H1 (cell line): ENCODE measurements at regions not wholly inside any gene's neighbourhood (a gene's known extent, or its start where the extent isn't known, plus 50 kb on each side); places are given as distances from the start of the nearest gene placed in this dataset.

ENCODE experiments used
- BACH1 ChIP-seq: IDR thresholded peaks from 2 replicates; pipeline ENCODE4 v1.6.1; 2012; ENCODE audit warnings: low read length, improper control_type of control experiment
- CEBPB ChIP-seq: IDR thresholded peaks from 2 replicates; pipeline ENCODE4 v1.6.1; 2012; ENCODE audit warnings: low read depth, low read length
- CHD1 ChIP-seq: IDR thresholded peaks from 2 replicates; pipeline ENCODE4 v1.6.1; 2012; ENCODE audit warnings: low read depth, low read length, improper control_type of control experiment
- CHD2 ChIP-seq: IDR thresholded peaks from 2 replicates; pipeline ENCODE4 v1.6.1; 2012; ENCODE audit warnings: low read length, improper control_type of control experiment
- EP300 ChIP-seq, 2 experiments: IDR thresholded peaks; 1 replicate in 1 of 2; 2 replicates in 1 of 2; pipeline ENCODE4 v1.6.1; 2011 to 2012; ENCODE audit warnings: low read depth in 2 of 2, low read length in 2 of 2, mild to moderate bottlenecking in 2 of 2, borderline replicate concordance in 1 of 2, inconsistent platforms in 1 of 2, moderate library complexity in 1 of 2
- EZH2 ChIP-seq: fragments of 200-600 bp; sonication (generic); IDR thresholded peaks from 2 replicates; pipeline ENCODE4 v1.7.1; 2012; ENCODE audit warnings: low read depth, mild to moderate bottlenecking, moderate library complexity, low read length, inconsistent platforms; ENCODE audit not compliant: severe bottlenecking
- POLR2A ChIP-seq, 2 experiments: IDR thresholded peaks; 1 replicate in 1 of 2; 2 replicates in 1 of 2; pipeline ENCODE4 v1.6.1; 2011; ENCODE audit warnings: low read depth in 2 of 2, low read length in 2 of 2, mild to moderate bottlenecking in 2 of 2; ENCODE audit errors: control extremely low read depth in 1 of 2
- SIX5 ChIP-seq: IDR thresholded peaks from 2 replicates; pipeline ENCODE4 v1.6.1; 2011; ENCODE audit warnings: mild to moderate bottlenecking, low read depth, low read length
- SRF ChIP-seq: IDR thresholded peaks from 2 replicates; pipeline ENCODE4 v1.6.1; 2011; ENCODE audit warnings: mild to moderate bottlenecking, low read depth, low read length, moderate library complexity
- YY1 ChIP-seq: IDR thresholded peaks from 2 replicates; pipeline ENCODE4 v1.6.1; 2011; ENCODE audit warnings: low read depth, mild to moderate bottlenecking, low read length
- TF ChIP-seq, protein P1 (sequence below), 3 experiments: IDR thresholded peaks; 1 replicate in 2 of 3; 2 replicates in 1 of 3; pipeline versions ENCODE4 v1.5.1 to v1.6.1; 2011; ENCODE audit warnings: low read length in 3 of 3, mild to moderate bottlenecking in 3 of 3, inconsistent platforms in 2 of 3, low read depth in 1 of 3, moderate library complexity in 1 of 3; ENCODE audit not compliant: insufficient read depth in 1 of 3; ENCODE audit errors: control extremely low read depth in 1 of 3
- TF ChIP-seq, protein P2 (sequence below): IDR thresholded peaks from 2 replicates; pipeline ENCODE4 v1.6.1; 2011; ENCODE audit warnings: low read depth, mild to moderate bottlenecking, low read length; ENCODE audit not compliant: insufficient read depth

DNA sequence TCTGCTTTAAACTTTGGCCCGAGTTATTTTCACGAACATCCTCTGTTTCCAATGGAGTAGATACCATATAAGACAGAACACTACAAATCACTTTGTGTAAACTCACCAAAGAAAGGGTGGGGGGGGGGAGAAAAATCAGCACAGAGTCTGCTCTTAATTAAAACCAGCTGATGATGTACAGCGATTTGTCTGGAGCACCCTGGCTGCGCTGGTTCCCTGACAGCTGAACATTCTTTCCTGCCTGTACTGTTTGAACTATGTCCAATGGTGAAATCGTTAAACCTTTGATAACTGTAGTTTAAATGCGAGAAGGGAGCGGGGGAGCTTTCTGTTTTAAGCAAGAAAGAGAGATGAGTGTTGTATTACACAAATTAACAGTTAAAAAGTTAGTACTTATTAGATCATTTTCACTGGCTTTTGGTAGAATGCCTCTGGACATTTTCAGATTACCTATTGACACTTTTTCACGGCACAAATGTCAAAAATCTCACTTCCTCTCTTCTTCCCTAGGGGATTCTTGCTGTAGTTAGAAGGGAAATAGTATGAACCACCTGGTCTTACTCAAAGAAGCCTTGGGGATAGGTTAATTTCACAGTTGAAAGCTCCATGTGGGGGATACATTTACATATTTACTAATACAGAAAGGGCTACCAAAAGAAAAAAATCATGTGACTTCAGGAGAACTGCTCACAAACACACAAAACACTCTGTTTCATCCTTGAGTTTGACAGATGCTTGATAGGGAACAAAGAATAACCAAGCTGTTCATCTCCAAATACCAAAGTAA, 140.2 kb upstream of the RUNX1 start:
- no peak for TF ChIP-seq CHD1
- no peak for TF ChIP-seq CHD2
- TF ChIP-seq EZH2: no peak
- TF ChIP-seq BACH1: no peak
- TF ChIP-seq CEBPB: no peak
- TF ChIP-seq, protein P1, sequence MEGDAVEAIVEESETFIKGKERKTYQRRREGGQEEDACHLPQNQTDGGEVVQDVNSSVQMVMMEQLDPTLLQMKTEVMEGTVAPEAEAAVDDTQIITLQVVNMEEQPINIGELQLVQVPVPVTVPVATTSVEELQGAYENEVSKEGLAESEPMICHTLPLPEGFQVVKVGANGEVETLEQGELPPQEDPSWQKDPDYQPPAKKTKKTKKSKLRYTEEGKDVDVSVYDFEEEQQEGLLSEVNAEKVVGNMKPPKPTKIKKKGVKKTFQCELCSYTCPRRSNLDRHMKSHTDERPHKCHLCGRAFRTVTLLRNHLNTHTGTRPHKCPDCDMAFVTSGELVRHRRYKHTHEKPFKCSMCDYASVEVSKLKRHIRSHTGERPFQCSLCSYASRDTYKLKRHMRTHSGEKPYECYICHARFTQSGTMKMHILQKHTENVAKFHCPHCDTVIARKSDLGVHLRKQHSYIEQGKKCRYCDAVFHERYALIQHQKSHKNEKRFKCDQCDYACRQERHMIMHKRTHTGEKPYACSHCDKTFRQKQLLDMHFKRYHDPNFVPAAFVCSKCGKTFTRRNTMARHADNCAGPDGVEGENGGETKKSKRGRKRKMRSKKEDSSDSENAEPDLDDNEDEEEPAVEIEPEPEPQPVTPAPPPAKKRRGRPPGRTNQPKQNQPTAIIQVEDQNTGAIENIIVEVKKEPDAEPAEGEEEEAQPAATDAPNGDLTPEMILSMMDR (IDR thresholded peaks at IDR 0.05; ENCODE audit: control extremely low read depth in 1 of 3, insufficient read depth in 1 of 3, low read depth in 1 of 3, low read length in 3 of 3): no peak
- TF ChIP-seq EP300 (IDR thresholded peaks at IDR 0.05; ENCODE audit: borderline replicate concordance in 1 of 2, low read depth in 2 of 2, low read length in 2 of 2): no peak
- TF ChIP-seq, protein P2, sequence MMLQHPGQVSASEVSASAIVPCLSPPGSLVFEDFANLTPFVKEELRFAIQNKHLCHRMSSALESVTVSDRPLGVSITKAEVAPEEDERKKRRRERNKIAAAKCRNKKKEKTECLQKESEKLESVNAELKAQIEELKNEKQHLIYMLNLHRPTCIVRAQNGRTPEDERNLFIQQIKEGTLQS: no peak
- no peak for TF ChIP-seq SRF
- no peak for TF ChIP-seq SIX5
- no peak for TF ChIP-seq YY1
- TF ChIP-seq POLR2A (IDR thresholded peaks at IDR 0.05; ENCODE audit: control extremely low read depth in 1 of 2, low read depth in 2 of 2, low read length in 2 of 2): no peak
